ENCODE measurements at regions not wholly inside any gene's neighbourhood (a gene's known extent, or its start where the extent isn't known, plus 50 kb on each side); places are given as distances from the start of the nearest gene placed in this dataset.

DNA sequence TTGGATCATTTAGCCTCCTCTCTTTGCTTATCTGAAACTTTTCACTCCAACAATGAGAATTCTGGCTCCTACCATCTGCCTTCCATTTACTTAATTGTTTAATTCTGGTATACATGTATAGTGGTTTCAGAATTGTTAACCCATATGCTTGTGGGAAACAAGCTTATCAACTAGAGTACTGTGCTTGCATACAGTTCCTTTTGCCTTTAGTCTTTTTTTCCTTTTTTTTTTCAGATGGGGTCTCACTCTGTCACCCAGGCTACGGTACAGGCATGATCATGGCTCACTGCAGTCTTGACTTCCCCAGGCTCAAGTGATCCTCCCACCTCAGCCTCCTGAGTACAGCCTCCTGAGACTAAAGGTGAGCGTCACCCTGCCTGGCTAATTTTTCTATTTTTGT, 153.8 kb upstream of the LHX5 start:
- no peak overlapping the region for H3K27ac ChIP-seq
- no peaks in the 10 kb centered on the region for H3K36me3 ChIP-seq
- no peak overlapping the region for H3K4me3 ChIP-seq
- H3K27me3 ChIP-seq, result no peaks in the 10 kb centered on the region
- no peak for DNase-seq
- TF ChIP-seq, protein P1, sequence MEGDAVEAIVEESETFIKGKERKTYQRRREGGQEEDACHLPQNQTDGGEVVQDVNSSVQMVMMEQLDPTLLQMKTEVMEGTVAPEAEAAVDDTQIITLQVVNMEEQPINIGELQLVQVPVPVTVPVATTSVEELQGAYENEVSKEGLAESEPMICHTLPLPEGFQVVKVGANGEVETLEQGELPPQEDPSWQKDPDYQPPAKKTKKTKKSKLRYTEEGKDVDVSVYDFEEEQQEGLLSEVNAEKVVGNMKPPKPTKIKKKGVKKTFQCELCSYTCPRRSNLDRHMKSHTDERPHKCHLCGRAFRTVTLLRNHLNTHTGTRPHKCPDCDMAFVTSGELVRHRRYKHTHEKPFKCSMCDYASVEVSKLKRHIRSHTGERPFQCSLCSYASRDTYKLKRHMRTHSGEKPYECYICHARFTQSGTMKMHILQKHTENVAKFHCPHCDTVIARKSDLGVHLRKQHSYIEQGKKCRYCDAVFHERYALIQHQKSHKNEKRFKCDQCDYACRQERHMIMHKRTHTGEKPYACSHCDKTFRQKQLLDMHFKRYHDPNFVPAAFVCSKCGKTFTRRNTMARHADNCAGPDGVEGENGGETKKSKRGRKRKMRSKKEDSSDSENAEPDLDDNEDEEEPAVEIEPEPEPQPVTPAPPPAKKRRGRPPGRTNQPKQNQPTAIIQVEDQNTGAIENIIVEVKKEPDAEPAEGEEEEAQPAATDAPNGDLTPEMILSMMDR (IDR thresholded peaks at IDR 0.05), result no peak
- no peak for TF ChIP-seq POLR2A (IDR thresholded peaks at IDR 0.05)
- no peaks in the 10 kb centered on the region for H3K9me3 ChIP-seq
- no peaks in the 10 kb centered on the region for H3K4me1 ChIP-seq

DNA sequence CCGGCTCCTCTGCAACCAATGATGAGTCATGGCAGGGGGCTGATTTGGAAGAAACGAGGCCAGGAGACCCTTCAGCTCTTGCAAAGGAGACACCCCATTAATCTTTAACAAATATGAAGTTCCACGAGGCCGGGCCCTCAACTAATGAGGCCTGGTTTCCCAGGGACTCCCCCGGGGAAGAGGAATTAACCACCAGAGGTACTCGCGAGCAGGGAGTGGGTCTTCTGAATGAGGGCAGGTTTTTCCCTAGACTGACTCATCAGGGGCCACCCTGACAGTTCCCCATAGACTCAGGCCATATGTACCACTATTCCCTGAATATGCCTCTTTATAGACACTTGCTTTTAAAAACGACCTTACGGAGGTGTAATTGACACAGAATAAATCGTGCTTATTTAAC, 150.7 kb upstream of the LHX5 start:
- TF ChIP-seq, protein P1 (IDR thresholded peaks at IDR 0.05), result no peak
- TF ChIP-seq POLR2A (IDR thresholded peaks at IDR 0.05), result no peak
- Histone ChIP-seq H3K27ac (no peak overlapping the region), H3K4me3 (no peak overlapping the region), H3K4me1 (no peaks in the 10 kb centered on the region), H3K36me3 (no peaks in the 10 kb centered on the region), H3K27me3 (peaks cover 0 to 4% of the 10 kb centered on the region in 2 donors), H3K9me3 (no peaks in the 10 kb centered on the region)
- DNase-seq, result no peak

DNA sequence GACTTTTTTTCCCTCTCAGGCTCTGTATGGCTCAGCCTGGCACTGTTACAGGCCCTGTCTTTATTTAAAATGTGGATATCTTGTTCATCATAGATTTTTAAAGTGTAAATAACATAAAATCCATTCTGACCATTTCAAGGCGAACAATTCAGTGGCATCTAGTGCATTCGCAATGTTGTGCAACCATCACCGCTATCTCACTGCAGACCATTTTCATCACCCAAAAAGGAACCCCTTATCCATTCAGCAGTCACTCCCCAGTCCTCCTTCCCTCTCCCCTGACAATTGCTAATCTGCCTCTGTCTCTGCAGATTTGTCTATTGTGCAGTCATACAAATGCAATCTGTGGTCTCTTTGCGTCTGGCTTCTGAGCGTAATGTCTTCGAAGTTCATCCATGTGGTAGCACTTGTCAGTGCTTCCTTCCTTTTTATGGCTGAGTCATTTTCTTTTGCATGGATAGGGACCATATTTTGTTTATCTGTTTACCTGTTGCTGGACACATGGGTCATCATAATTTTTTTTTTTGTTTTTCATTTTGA, 148.8 kb upstream of the LHX5 start:
- Histone ChIP-seq H3K4me1 (no peaks in the 10 kb centered on the region), H3K4me3 (no peak overlapping the region), H3K36me3 (no peaks in the 10 kb centered on the region), H3K9me3 (no peaks in the 10 kb centered on the region), H3K27me3 (peaks cover 0 to 4% of the 10 kb centered on the region in 2 donors), H3K27ac (no peak overlapping the region)
- DNase-seq, result no peak
- TF ChIP-seq, protein P1 (IDR thresholded peaks at IDR 0.05), result no peak
- TF ChIP-seq POLR2A (IDR thresholded peaks at IDR 0.05), result no peak

DNA sequence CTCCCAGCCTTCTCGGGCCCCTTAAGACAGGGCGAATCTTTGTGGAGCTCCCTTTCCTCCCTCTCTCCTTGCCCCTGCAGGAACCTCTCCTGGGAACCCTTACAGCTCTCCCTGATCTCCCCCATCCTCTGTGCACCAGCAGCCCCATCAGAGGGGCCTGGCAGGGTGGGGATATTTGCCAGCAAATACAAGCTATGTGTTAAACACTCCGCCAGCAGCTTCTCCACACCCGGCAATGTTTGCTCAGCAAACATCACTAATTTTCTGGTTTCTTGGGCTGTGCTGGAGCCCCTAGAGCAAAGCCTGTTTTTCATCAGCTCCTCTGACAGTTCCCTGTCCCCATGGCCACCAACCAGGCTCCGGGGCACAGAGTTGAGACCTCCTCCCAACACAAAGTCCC, 147.5 kb upstream of the LHX5 start:
- H3K36me3 ChIP-seq, result no peaks in the 10 kb centered on the region
- DNase-seq, result no peak
- no peaks in the 10 kb centered on the region for H3K9me3 ChIP-seq
- H3K4me1 ChIP-seq, result no peaks in the 10 kb centered on the region
- no peak overlapping the region for H3K27ac ChIP-seq
- no peak overlapping the region for H3K4me3 ChIP-seq
- H3K27me3 ChIP-seq, result peaks cover 0 to 4% of the 10 kb centered on the region in 2 donors
- TF ChIP-seq, protein P1 (IDR thresholded peaks at IDR 0.05), result no peak
- no peak for TF ChIP-seq POLR2A (IDR thresholded peaks at IDR 0.05)

DNA sequence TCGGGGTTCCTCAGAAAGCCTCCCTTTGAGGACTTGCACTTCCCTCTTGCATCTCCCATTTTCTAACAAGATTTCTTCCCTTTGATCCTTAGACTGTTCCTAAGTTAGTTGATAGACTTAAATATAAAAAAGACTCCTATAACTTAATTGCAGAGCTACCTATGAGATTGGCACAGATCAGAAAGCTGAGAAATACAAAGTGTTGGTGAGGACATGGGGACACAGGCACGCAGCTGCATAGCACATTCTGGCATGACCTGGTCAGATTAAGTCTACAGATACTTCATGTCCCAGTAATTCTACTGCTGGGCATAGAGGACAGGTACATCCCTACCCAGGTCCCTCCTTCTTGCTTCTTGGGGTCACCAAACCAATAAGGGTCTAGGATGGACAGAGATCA, 141.7 kb upstream of the LHX5 start:
- no peak for DNase-seq
- TF ChIP-seq, protein P1 (IDR thresholded peaks at IDR 0.05), result no peak
- no peak for TF ChIP-seq POLR2A (IDR thresholded peaks at IDR 0.05)
- no peaks in the 10 kb centered on the region for H3K9me3 ChIP-seq
- H3K36me3 ChIP-seq, result no peaks in the 10 kb centered on the region
- H3K4me1 ChIP-seq, result no peaks in the 10 kb centered on the region
- H3K27ac ChIP-seq, result no peak overlapping the region
- H3K27me3 ChIP-seq, result peaks cover 0 to 4% of the 10 kb centered on the region in 2 donors
- no peak overlapping the region for H3K4me3 ChIP-seq

DNA sequence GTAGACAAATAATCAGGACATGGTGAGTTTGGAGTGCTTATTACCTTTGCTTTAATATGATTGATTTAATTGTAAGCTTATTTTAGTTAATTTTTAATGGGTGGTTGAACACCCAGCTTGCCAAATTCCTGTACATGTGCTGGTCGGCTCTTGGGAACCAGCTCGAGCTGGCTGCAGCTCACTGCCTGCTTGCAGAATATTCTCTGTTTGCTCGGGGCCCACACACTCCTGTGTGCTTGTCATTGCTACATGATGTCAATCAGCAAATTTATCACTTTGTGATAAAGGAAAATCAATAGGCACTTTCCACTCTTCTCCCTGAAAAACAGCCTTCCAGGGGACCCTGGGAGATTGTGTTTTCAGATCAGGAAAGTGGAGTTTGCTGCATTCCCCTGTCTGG, 141.1 kb upstream of the LHX5 start:
- no peaks in the 10 kb centered on the region for H3K4me1 ChIP-seq
- DNase-seq, result no peak
- no peak for TF ChIP-seq POLR2A (IDR thresholded peaks at IDR 0.05)
- TF ChIP-seq, protein P1 (IDR thresholded peaks at IDR 0.05), result no peak
- H3K27me3 ChIP-seq, result peaks cover 0 to 3% of the 10 kb centered on the region in 2 donors
- no peaks in the 10 kb centered on the region for H3K36me3 ChIP-seq
- no peak overlapping the region for H3K27ac ChIP-seq
- no peak overlapping the region for H3K4me3 ChIP-seq
- H3K9me3 ChIP-seq, result no peaks in the 10 kb centered on the region
